HG03064 (cell line): ENCODE measurements at regions not wholly inside any gene's neighbourhood (a gene's known extent, or its start where the extent isn't known, plus 50 kb on each side); places are given as distances from the start of the nearest gene placed in this dataset.
"Not testable (repeated sequence)": the region's sequence is repeated elsewhere in the genome, so short reads cannot be mapped to it uniquely, and the experiment has no call there.

ENCODE experiments used
- ATAC-seq: cut with Tn5 transposase; IDR thresholded peaks from one replicate; pipeline ENCODE4 v1.9.1; 2021; ENCODE audit warnings: low read depth; ENCODE audit not compliant: unreplicated experiment

- ATAC-seq = peak; percentile 63
Observed at GRCh38 chr3:144429719-144430121, 458.1 kb downstream of the DIPK2A start.

- no peak for ATAC-seq
Observed at GRCh38 chr3:144431134-144431533, 459.5 kb downstream of the DIPK2A start.

GRCh38 chr3:144433006-144433405, 461.4 kb downstream of the DIPK2A start:
- ATAC-seq = no peak

- ATAC-seq = no peak
Observed at GRCh38 chr3:144437989-144438388, 466.4 kb downstream of the DIPK2A start.

- no peak for ATAC-seq
Observed at GRCh38 chr3:144444061-144444460, 472.4 kb downstream of the DIPK2A start.

- no peak for ATAC-seq
Observed at GRCh38 chr3:144444546-144444945, 472.9 kb downstream of the DIPK2A start.

GRCh38 chr3:144455841-144456440, 484.3 kb downstream of the DIPK2A start:
- no peak for ATAC-seq

- ATAC-seq = no peak
Observed at GRCh38 chr3:144457758-144458157, 486.1 kb downstream of the DIPK2A start.

GRCh38 chr3:144458283-144458682, 486.7 kb downstream of the DIPK2A start:
- no peak for ATAC-seq

GRCh38 chr3:144462337-144462736, 490.7 kb downstream of the DIPK2A start:
- no peak for ATAC-seq

- ATAC-seq = no peak
Observed at GRCh38 chr3:144463911-144464310, 492.3 kb downstream of the DIPK2A start.

GRCh38 chr3:144466114-144466513, 494.5 kb downstream of the DIPK2A start:
- no peak for ATAC-seq

- no peak for ATAC-seq
Observed at GRCh38 chr3:144466540-144466939, 494.9 kb downstream of the DIPK2A start.

- ATAC-seq = no peak
Observed at GRCh38 chr3:144470666-144471065, 499.0 kb downstream of the DIPK2A start.

GRCh38 chr3:144477593-144477992, 506.0 kb downstream of the DIPK2A start:
- no peak for ATAC-seq

GRCh38 chr3:144480416-144480919, 508.8 kb downstream of the DIPK2A start:
- no peak for ATAC-seq

- no peak for ATAC-seq
Observed at GRCh38 chr3:144482876-144483275, 511.3 kb downstream of the DIPK2A start.

- no peak for ATAC-seq
Observed at GRCh38 chr3:144487011-144487410, 515.4 kb downstream of the DIPK2A start.

GRCh38 chr3:144488927-144489326, 517.3 kb downstream of the DIPK2A start:
- ATAC-seq = no peak

- ATAC-seq = no peak
Observed at GRCh38 chr3:144491333-144491732, 519.7 kb downstream of the DIPK2A start.

GRCh38 chr3:144494651-144495050, 523.0 kb downstream of the DIPK2A start:
- not testable (repeated sequence) for ATAC-seq

GRCh38 chr3:144496141-144496835, 524.7 kb downstream of the DIPK2A start:
- ATAC-seq = no peak
